ENCODE measurements at regions not wholly inside any gene's neighbourhood (a gene's known extent, or its start where the extent isn't known, plus 50 kb on each side); places are given as distances from the start of the nearest gene placed in this dataset.

DNA sequence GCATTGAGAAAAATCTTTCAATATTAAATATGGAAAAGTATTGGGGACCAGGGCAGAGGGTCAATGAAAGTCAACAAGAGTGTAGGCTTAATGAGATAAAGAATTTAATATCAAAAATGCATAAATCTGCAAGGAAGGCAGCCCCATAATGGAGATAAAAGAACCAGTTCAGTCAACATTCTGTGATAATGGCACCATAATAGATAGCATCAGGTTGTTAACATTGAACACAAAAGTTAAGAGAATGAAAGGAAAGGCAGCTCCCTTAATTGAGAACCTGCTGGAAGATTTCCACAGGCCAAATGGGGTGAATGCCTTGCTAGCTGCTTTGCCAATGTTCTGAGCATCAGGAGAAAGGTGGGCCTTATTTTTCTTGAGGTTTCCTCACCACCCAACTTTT, 60.4 kb upstream of the TMEM33 start:
- TF ChIP-seq, protein P1, sequence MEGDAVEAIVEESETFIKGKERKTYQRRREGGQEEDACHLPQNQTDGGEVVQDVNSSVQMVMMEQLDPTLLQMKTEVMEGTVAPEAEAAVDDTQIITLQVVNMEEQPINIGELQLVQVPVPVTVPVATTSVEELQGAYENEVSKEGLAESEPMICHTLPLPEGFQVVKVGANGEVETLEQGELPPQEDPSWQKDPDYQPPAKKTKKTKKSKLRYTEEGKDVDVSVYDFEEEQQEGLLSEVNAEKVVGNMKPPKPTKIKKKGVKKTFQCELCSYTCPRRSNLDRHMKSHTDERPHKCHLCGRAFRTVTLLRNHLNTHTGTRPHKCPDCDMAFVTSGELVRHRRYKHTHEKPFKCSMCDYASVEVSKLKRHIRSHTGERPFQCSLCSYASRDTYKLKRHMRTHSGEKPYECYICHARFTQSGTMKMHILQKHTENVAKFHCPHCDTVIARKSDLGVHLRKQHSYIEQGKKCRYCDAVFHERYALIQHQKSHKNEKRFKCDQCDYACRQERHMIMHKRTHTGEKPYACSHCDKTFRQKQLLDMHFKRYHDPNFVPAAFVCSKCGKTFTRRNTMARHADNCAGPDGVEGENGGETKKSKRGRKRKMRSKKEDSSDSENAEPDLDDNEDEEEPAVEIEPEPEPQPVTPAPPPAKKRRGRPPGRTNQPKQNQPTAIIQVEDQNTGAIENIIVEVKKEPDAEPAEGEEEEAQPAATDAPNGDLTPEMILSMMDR (IDR thresholded peaks at IDR 0.05 in 2 of 3, conservative IDR thresholded peaks at IDR 0.05 in 1 of 3; ENCODE audit: borderline replicate concordance in 1 of 3, insufficient read depth in 1 of 3, low read depth in 2 of 3, low read length in 2 of 3): no peak
- TF ChIP-seq, protein P2, sequence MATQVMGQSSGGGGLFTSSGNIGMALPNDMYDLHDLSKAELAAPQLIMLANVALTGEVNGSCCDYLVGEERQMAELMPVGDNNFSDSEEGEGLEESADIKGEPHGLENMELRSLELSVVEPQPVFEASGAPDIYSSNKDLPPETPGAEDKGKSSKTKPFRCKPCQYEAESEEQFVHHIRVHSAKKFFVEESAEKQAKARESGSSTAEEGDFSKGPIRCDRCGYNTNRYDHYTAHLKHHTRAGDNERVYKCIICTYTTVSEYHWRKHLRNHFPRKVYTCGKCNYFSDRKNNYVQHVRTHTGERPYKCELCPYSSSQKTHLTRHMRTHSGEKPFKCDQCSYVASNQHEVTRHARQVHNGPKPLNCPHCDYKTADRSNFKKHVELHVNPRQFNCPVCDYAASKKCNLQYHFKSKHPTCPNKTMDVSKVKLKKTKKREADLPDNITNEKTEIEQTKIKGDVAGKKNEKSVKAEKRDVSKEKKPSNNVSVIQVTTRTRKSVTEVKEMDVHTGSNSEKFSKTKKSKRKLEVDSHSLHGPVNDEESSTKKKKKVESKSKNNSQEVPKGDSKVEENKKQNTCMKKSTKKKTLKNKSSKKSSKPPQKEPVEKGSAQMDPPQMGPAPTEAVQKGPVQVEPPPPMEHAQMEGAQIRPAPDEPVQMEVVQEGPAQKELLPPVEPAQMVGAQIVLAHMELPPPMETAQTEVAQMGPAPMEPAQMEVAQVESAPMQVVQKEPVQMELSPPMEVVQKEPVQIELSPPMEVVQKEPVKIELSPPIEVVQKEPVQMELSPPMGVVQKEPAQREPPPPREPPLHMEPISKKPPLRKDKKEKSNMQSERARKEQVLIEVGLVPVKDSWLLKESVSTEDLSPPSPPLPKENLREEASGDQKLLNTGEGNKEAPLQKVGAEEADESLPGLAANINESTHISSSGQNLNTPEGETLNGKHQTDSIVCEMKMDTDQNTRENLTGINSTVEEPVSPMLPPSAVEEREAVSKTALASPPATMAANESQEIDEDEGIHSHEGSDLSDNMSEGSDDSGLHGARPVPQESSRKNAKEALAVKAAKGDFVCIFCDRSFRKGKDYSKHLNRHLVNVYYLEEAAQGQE (IDR thresholded peaks at IDR 0.05; ENCODE audit: low read depth): no peak
- no peak for TF ChIP-seq SRF (IDR thresholded peaks at IDR 0.05; ENCODE audit: low read depth)
- TF ChIP-seq ZNF274 (IDR thresholded peaks at IDR 0.05; ENCODE audit: low read depth, low read length): no peak
- no peak for TF ChIP-seq EZH2phosphoT487 (IDR thresholded peaks at IDR 0.05; ENCODE audit: borderline replicate concordance)
- no peak for TF ChIP-seq EGR1 (IDR thresholded peaks at IDR 0.05; ENCODE audit: low read depth)
- no peak for TF ChIP-seq RAD21 (IDR thresholded peaks at IDR 0.05; ENCODE audit: low read depth)
- no peak for TF ChIP-seq YY1 (IDR thresholded peaks at IDR 0.05; ENCODE audit: extremely low read depth, insufficient replicate concordance, low read depth, low read length)
- TF ChIP-seq POLR2A (IDR thresholded peaks at IDR 0.05; ENCODE audit: borderline replicate concordance, extremely low read depth, insufficient read depth, insufficient read length): no peak
- no peak for TF ChIP-seq CEBPB (IDR thresholded peaks at IDR 0.05; ENCODE audit: low read depth)

All from HCT116 (cell line).